Colonic mucosa (tissue), 4 donors: ENCODE measurements at regions not wholly inside any gene's neighbourhood (a gene's known extent, or its start where the extent isn't known, plus 50 kb on each side); places are given as distances from the start of the nearest gene placed in this dataset.
"Not testable (repeated sequence)": the region's sequence is repeated elsewhere in the genome, so short reads cannot be mapped to it uniquely, and the experiment has no call there.

Experiments used
- DNase-seq: peaks from one replicate; pipeline ENCODE4 v3.0.0-alpha.2; 2020
- H3K27ac ChIP-seq: fragments of 200-600 bp; one replicate; pipeline ENCODE4 v1.8.0; 2021
- H3K27me3 ChIP-seq: fragments of 200-600 bp; one replicate; pipeline ENCODE4 v1.8.0; 2021
- H3K36me3 ChIP-seq: fragments of 200-600 bp; one replicate; pipeline ENCODE4 v1.8.0; 2021
- H3K4me1 ChIP-seq: fragments of 200-600 bp; one replicate; pipeline ENCODE4 v1.8.0; 2021; ENCODE audit warnings: mild to moderate bottlenecking
- H3K4me3 ChIP-seq: fragments of 200-600 bp; one replicate; pipeline ENCODE4 v1.8.0; 2021
- H3K9ac ChIP-seq, 2 donors: one replicate each; pipeline ENCODE4 v1.7.0; 2013; ENCODE audit warnings: control low read depth in 2 of 2, low read depth in 2 of 2, low read length in 2 of 2
- H3K9me3 ChIP-seq: fragments of 200-600 bp; one replicate; pipeline ENCODE4 v1.8.0; 2021
- CTCF ChIP-seq: fragments of 200-600 bp; IDR thresholded peaks from one replicate; pipeline ENCODE4 v1.8.0; 2022; ENCODE audit warnings: antibody characterized with exemption, mild to moderate bottlenecking
- intact Hi-C: fragments of 100-400 bp; cut with DNase I; formaldehyde crosslinking; loops from one replicate; pipeline ENCODE4 v1.14.1; 2022
- donor health status: healthy.
- donor health status: DM: no; HTN: no; CAD: no.
- donor health status: DM: no; HTN: no; CAD: no.

- no peak for DNase-seq
- no peaks in the 10 kb centered on the region for H3K36me3 ChIP-seq
- H3K27me3 ChIP-seq = no peaks in the 10 kb centered on the region
- no peak for TF ChIP-seq CTCF
- no peak overlapping the region for H3K27ac ChIP-seq
- H3K4me3 ChIP-seq = no peak overlapping the region
- intact Hi-C loops = no loop called here
- H3K9me3 ChIP-seq = no peaks in the 10 kb centered on the region
- no peak overlapping the region for H3K9ac ChIP-seq
- H3K4me1 ChIP-seq = no peaks in the 10 kb centered on the region
Observed at GRCh38 chr1:82777240-82777639, 976.5 kb downstream of the ADGRL2 start.

GRCh38 chr1:82776730-82777129 is 976.0 kb downstream of the ADGRL2 start:
- intact Hi-C loops, H3K27me3 ChIP-seq, H3K36me3 ChIP-seq, H3K9me3 ChIP-seq, H3K9ac ChIP-seq, H3K4me1 ChIP-seq, H3K27ac ChIP-seq, H3K4me3 ChIP-seq, DNase-seq: not testable (repeated sequence)

GRCh38 chr1:82775406-82776000 is 974.8 kb downstream of the ADGRL2 start:
- no peaks in the 10 kb centered on the region for H3K9me3 ChIP-seq
- peak; percentile 23 for DNase-seq
- intact Hi-C loops = no loop called here
- no peak overlapping the region for H3K4me3 ChIP-seq
- no peaks in the 10 kb centered on the region for H3K36me3 ChIP-seq
- H3K9ac ChIP-seq = no peak overlapping the region
- H3K4me1 ChIP-seq = no peaks in the 10 kb centered on the region
- no peak overlapping the region for H3K27ac ChIP-seq
- no peaks in the 10 kb centered on the region for H3K27me3 ChIP-seq
- no peak for TF ChIP-seq CTCF

GRCh38 chr1:82762829-82763532 is 962.2 kb downstream of the ADGRL2 start:
- no peak for DNase-seq
- no peak overlapping the region for H3K27ac ChIP-seq
- intact Hi-C loops = no loop called here
- H3K4me3 ChIP-seq = no peak overlapping the region
- no peak overlapping the region for H3K9ac ChIP-seq
- H3K9me3 ChIP-seq = no peaks in the 10 kb centered on the region
- no peaks in the 10 kb centered on the region for H3K27me3 ChIP-seq
- TF ChIP-seq CTCF = no peak
- H3K4me1 ChIP-seq = no peaks in the 10 kb centered on the region
- no peaks in the 10 kb centered on the region for H3K36me3 ChIP-seq

- Histone ChIP-seq H3K36me3 (no peaks in the 10 kb centered on the region), H3K4me1 (no peaks in the 10 kb centered on the region), H3K9me3 (no peaks in the 10 kb centered on the region), H3K27me3 (no peaks in the 10 kb centered on the region), H3K4me3 (no peak overlapping the region), H3K27ac (no peak overlapping the region), H3K9ac (no peak overlapping the region)
- TF ChIP-seq CTCF = no peak
- intact Hi-C loops = no loop called here
- DNase-seq = no peak
Observed at GRCh38 chr1:82759035-82759434, 958.3 kb downstream of the ADGRL2 start.

- Histone ChIP-seq H3K4me3 (no peak overlapping the region), H3K4me1 (no peaks in the 10 kb centered on the region), H3K9me3 (no peaks in the 10 kb centered on the region), H3K36me3 (no peaks in the 10 kb centered on the region), H3K27me3 (no peaks in the 10 kb centered on the region), H3K27ac (no peak overlapping the region), H3K9ac (no peak overlapping the region)
- DNase-seq = no peak
- TF ChIP-seq CTCF = no peak
- intact Hi-C loops = no loop called here
Observed at GRCh38 chr1:82755671-82756070, 954.9 kb downstream of the ADGRL2 start.
